OCI-LY3 (cell line): ENCODE measurements at regions not wholly inside any gene's neighbourhood (a gene's known extent, or its start where the extent isn't known, plus 50 kb on each side); places are given as distances from the start of the nearest gene placed in this dataset.

Experiments
- H2AFZ ChIP-seq: fragments of 200-600, 300-600 bp; shearing (Covaris generic); 2 replicates; pipeline ENCODE4 v1.6.0; 2014; ENCODE audit warnings: antibody characterized with exemption, low read depth, low read length
- H3K27ac ChIP-seq: fragments of 200-600, 300-600 bp; sonication (generic); 2 replicates; pipeline ENCODE4 v1.5.1; 2014; ENCODE audit warnings: mild to moderate bottlenecking, low read length, moderate library complexity, mixed read lengths
- H3K27me3 ChIP-seq: fragments of 200-600, 300-600 bp; sonication (generic); 2 replicates; pipeline ENCODE4 v1.6.1; 2014; ENCODE audit warnings: low read depth, low read length, mixed read lengths
- H3K36me3 ChIP-seq: fragments of 200-600, 300-600 bp; sonication (generic); replicated peaks from 2 replicates; pipeline ENCODE3; 2014; ENCODE audit warnings: low read depth, low read length, mixed read lengths
- H3K4me1 ChIP-seq: fragments of 300-600, 200-600 bp; sonication (generic); 2 replicates; pipeline ENCODE4 v1.6.1; 2014; ENCODE audit warnings: low read length, mixed read lengths
- H3K4me2 ChIP-seq: fragments of 200-600, 300-600 bp; sonication (generic); 2 replicates; pipeline ENCODE4 v1.6.1; 2014; ENCODE audit warnings: low read length, mixed read lengths
- H3K4me3 ChIP-seq: fragments of 300-600, 200-600 bp; sonication (generic); 2 replicates; pipeline ENCODE4 v1.5.1; 2014; ENCODE audit warnings: antibody characterized with exemption, mild to moderate bottlenecking, low read length, moderate library complexity
- H3K79me2 ChIP-seq: fragments of 300-600, 200-600 bp; shearing (Covaris generic); 2 replicates; pipeline ENCODE4 v1.6.1; 2014; ENCODE audit warnings: mild to moderate bottlenecking, low read length, mixed read lengths
- H3K9ac ChIP-seq: fragments of 300-600, 200-600 bp; shearing (Covaris generic); 2 replicates; pipeline ENCODE4 v1.6.0; 2014; ENCODE audit warnings: mild to moderate bottlenecking, low read length, moderate library complexity
- H3K9me3 ChIP-seq: fragments of 200-600, 300-600 bp; shearing (Covaris generic); 2 replicates; pipeline ENCODE4 v1.6.1; 2014; ENCODE audit warnings: low read length, mixed read lengths; ENCODE audit not compliant: insufficient read depth
- H4K20me1 ChIP-seq: fragments of 200-600, 300-600 bp; sonication (generic); 2 replicates; pipeline ENCODE4 v1.6.1; 2016; ENCODE audit warnings: low read length, mixed read lengths; ENCODE audit not compliant: insufficient read depth
- CTCF ChIP-seq: fragments of 200-600, 300-600 bp; sonication (generic); IDR thresholded peaks from 2 replicates; pipeline ENCODE4 v1.5.1; 2014; ENCODE audit warnings: antibody characterized with exemption, low read length, low read depth
- EZH2phosphoT487 ChIP-seq: fragments of 200-600 bp; shearing (Covaris generic); IDR thresholded peaks from 2 replicates; pipeline ENCODE4 v1.6.1; 2018; ENCODE audit warnings: antibody characterized with exemption, mixed run types, low read depth

GRCh38 chr9:135350003-135350315 lies 129.6 kb upstream of the PPP1R26 start:
- Histone ChIP-seq H3K4me3 (no peak overlapping the region), H3K36me3 (no peaks in the 10 kb centered on the region), H3K4me1 (no peaks in the 10 kb centered on the region), H3K9ac (no peak overlapping the region), H3K27me3 (peaks cover 5% of the 10 kb centered on the region), H3K79me2 (no peaks in the 10 kb centered on the region), H4K20me1 (no peaks in the 10 kb centered on the region), H3K9me3 (no peaks in the 10 kb centered on the region), H3K4me2 (no peak overlapping the region), H3K27ac (no peak overlapping the region), H2AFZ (no peak overlapping the region)
- TF ChIP-seq CTCF (no peak), EZH2phosphoT487 (no peak)

GRCh38 chr9:135353935-135354334 lies 125.6 kb upstream of the PPP1R26 start:
- no peaks in the 10 kb centered on the region for H3K9me3 ChIP-seq
- H3K79me2 ChIP-seq, result no peaks in the 10 kb centered on the region
- no peak overlapping the region for H3K27ac ChIP-seq
- no peak overlapping the region for H3K9ac ChIP-seq
- no peaks in the 10 kb centered on the region for H4K20me1 ChIP-seq
- no peak for TF ChIP-seq CTCF
- no peak for TF ChIP-seq EZH2phosphoT487
- peaks cover 5% of the 10 kb centered on the region for H3K27me3 ChIP-seq
- no peaks in the 10 kb centered on the region for H3K36me3 ChIP-seq
- no peaks in the 10 kb centered on the region for H3K4me1 ChIP-seq
- H2AFZ ChIP-seq, result no peak overlapping the region
- no peak overlapping the region for H3K4me2 ChIP-seq
- no peak overlapping the region for H3K4me3 ChIP-seq

- Histone ChIP-seq H3K36me3 (no peaks in the 10 kb centered on the region), H3K4me1 (no peaks in the 10 kb centered on the region), H3K9me3 (no peaks in the 10 kb centered on the region), H3K27ac (no peak overlapping the region), H3K4me2 (no peak overlapping the region), H3K79me2 (no peaks in the 10 kb centered on the region), H3K27me3 (peaks cover 3% of the 10 kb centered on the region), H3K9ac (no peak overlapping the region), H2AFZ (no peak overlapping the region), H3K4me3 (no peak overlapping the region), H4K20me1 (no peaks in the 10 kb centered on the region)
- no peak for TF ChIP-seq EZH2phosphoT487
- no peak for TF ChIP-seq CTCF
Measured at GRCh38 chr9:135355521-135356011, 124.0 kb upstream of the PPP1R26 start.

GRCh38 chr9:135356021-135356420 lies 123.6 kb upstream of the PPP1R26 start:
- Histone ChIP-seq H3K4me2 (no peak overlapping the region), H3K27ac (no peak overlapping the region), H3K36me3 (no peaks in the 10 kb centered on the region), H3K4me1 (no peaks in the 10 kb centered on the region), H3K9me3 (no peaks in the 10 kb centered on the region), H4K20me1 (no peaks in the 10 kb centered on the region), H2AFZ (no peak overlapping the region), H3K79me2 (no peaks in the 10 kb centered on the region), H3K4me3 (no peak overlapping the region), H3K9ac (no peak overlapping the region), H3K27me3 (no peaks in the 10 kb centered on the region; the same call in 1 of the 2 replicates)
- no peak for TF ChIP-seq EZH2phosphoT487
- TF ChIP-seq CTCF, result no peak
